GM12872 (cell line): ENCODE measurements at regions not wholly inside any gene's neighbourhood (a gene's known extent, or its start where the extent isn't known, plus 50 kb on each side); places are given as distances from the start of the nearest gene placed in this dataset.

Experiments
- TF ChIP-seq, protein P1 (sequence below): IDR thresholded peaks from 3 replicates; pipeline ENCODE4 v1.5.1; 2011; ENCODE audit warnings: low read depth, mild to moderate bottlenecking, low read length, moderate library complexity; ENCODE audit not compliant: insufficient read depth

DNA sequence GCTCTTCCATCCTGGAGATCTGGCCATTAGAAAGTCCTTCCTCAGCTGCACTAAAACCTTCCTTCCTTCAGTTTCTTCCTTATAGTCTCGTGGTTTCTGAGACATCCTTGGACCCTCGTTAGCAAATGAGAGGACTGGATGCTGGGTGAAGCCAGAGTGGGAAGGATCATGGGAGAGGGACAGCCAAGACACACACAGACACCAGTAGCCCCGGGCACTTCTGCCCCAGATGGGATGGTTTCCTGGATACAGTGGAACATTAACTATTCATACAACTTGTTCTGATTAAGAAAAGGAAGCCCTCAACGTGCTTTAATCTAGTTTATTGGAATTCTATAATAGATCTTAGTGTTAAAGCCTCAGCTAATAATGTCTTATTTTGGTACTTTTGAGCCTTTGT is 125.5 kb downstream of the SEC61B start:
- TF ChIP-seq, protein P1, sequence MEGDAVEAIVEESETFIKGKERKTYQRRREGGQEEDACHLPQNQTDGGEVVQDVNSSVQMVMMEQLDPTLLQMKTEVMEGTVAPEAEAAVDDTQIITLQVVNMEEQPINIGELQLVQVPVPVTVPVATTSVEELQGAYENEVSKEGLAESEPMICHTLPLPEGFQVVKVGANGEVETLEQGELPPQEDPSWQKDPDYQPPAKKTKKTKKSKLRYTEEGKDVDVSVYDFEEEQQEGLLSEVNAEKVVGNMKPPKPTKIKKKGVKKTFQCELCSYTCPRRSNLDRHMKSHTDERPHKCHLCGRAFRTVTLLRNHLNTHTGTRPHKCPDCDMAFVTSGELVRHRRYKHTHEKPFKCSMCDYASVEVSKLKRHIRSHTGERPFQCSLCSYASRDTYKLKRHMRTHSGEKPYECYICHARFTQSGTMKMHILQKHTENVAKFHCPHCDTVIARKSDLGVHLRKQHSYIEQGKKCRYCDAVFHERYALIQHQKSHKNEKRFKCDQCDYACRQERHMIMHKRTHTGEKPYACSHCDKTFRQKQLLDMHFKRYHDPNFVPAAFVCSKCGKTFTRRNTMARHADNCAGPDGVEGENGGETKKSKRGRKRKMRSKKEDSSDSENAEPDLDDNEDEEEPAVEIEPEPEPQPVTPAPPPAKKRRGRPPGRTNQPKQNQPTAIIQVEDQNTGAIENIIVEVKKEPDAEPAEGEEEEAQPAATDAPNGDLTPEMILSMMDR = no peak

DNA sequence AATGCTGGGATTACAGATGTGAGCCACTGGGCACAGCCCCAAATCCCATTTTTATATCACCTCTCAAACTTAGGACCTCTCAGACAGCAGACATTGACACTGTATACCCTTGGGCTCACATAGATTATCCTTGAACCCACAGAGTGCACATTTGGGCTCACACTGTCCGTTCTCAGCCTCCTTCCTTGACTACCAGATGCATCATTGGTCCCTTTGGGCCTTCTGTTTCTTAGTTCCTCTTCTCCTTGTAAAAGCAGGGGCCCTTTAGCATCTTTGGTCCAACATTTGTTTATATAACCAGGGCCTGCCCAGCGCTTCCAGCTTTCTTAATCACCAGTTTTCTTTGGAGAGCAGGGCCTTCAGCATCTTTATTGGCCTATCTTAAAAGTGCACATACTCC is 126.2 kb downstream of the SEC61B start:
- TF ChIP-seq, protein P1 = no peak

DNA sequence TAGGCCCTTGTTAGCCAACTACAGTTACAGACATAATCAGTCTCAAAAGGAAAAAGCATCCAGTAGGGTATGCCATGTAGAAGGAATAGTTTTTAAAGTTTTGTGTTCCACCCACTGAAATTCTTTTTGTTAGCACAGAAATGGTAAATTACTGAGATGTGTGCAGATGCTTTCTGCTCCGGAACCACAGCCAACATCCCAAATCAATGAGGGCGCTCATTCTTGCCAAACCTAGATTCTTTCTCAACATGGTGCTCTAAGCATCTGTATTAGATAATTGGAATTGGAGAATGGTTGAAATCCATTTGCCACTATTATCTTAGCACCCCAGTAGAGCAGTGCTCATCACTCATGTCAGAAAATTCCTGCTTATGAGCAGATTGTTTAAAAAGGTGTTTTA is 127.8 kb downstream of the SEC61B start:
- TF ChIP-seq, protein P1 = no peak

DNA sequence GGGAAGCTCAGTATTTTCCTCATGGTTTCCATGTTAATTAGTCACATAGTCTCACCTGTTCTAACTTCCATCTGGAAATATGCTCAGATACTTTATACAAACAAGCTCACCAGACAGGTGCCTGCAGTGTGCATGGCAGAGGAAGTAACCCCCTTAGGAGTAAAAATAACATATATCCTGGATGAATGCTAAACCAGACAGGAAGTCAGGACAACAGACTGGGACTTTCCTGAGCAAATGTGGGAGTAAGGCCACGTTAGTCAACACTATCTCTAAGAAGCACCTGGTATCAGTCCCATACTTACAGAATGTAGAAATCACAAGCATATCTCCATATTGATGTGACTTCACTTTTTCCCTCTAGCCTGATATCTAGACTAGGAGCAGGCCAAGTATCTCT is 128.4 kb downstream of the SEC61B start:
- TF ChIP-seq, protein P1 = no peak

DNA sequence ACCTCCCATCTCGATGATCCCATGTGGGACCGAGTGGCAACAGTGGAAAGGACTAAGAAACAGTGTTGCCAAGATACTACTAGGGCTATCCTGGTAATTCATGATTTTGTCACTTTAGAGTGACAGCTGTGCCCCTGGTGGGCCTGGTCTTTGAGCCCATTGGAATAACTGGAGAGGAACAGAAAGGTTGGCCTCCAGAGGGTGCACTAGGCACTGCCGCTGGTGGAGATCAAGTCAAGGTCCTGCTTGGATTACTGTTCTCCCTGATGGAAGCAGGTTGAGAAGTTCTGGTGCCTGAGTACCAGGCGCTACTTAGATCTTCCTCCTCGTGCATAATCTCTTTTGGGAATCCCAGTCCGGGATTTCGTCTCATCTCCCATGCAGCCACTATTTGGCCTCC is 129.6 kb downstream of the SEC61B start:
- TF ChIP-seq, protein P1 = 0 out of 3 replicates have a peak, but pooled peaks have one; percentile 7

DNA sequence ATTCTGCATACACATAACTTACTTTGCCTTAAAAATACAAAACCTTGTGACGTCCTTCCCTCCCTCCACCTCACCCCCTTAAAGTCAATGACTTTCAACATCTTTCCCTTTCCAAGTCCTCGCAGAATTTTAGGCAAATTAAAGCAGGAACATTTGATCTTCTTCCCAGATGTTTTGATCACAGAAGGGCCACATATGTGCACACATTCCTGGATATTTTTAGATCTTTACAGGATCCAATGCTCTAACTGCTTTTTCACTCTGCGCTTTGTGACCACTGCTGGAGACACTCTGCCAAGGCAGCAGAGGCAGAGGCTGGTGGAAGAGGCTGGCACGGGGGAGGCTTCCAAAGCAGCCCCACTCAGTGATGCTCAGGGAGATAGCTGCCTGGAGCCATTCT is 130.7 kb downstream of the SEC61B start:
- TF ChIP-seq, protein P1 = no peak

DNA sequence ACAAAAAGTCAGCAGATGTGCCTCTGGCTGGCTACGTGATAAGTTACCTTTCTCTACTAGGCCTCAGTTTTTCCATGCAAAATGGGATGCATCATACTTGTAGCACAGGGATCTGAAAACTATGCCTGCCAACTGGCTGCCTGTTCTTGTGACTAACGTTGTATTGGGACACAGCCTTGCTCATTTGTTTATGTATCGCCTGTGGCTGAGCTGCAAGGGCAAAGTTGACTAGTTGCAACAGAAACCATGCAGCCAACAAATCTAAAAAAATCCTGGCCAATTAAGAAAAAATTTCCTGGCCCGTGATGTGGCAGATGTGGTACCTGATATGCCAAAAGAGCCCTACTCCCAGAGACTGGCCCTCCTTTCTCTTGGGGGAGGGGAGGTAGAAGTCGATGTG is 131.3 kb downstream of the SEC61B start:
- TF ChIP-seq, protein P1 = no peak

DNA sequence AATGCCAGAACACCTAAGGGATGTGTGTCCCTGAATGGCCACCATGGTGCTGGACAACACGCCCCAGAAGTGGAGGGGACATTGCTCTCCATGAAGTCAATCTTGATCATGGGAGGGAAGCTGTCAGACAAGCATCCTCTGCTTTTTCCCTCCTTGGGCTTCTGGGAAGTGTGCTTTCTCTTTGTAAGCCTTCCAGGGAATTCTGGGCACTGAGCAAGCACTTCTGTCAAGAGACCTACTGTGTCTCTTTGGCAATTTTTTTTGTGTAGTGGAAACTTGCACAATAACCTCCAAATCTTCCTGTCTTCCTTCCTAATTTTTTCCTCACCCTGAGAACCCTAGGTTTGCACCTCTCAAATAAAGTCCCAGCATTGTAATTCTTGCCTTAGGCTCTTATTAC is 132.0 kb downstream of the SEC61B start:
- TF ChIP-seq, protein P1 = no peak
